Adipocyte (in vitro differentiated cells): ENCODE measurements at regions not wholly inside any gene's neighbourhood (a gene's known extent, or its start where the extent isn't known, plus 50 kb on each side); places are given as distances from the start of the nearest gene placed in this dataset.

Source experiments
- DNase-seq: peaks from one replicate; pipeline ENCODE4 v3.0.0-alpha.2; 2015; ENCODE audit warnings: low read depth
- H3K27me3 ChIP-seq: replicated peaks from 2 replicates; pipeline ENCODE4 v1.7.0; 2013; ENCODE audit warnings: mild to moderate bottlenecking, low read length, moderate library complexity; ENCODE audit not compliant: control insufficient read depth, insufficient read depth
- H3K36me3 ChIP-seq: 2 replicates; pipeline ENCODE4 v1.7.0; 2013; ENCODE audit warnings: low read length, mild to moderate bottlenecking, moderate library complexity; ENCODE audit not compliant: control insufficient read depth, insufficient read depth, severe bottlenecking
- H3K4me1 ChIP-seq: 2 replicates; pipeline ENCODE4 v1.7.0; 2013; ENCODE audit warnings: mild to moderate bottlenecking, low read length, moderate library complexity; ENCODE audit not compliant: control insufficient read depth, insufficient read depth
- H3K4me3 ChIP-seq: 2 replicates; pipeline ENCODE4 v1.7.0; 2013; ENCODE audit warnings: mild to moderate bottlenecking, low read length, moderate library complexity
- H3K9ac ChIP-seq: 2 replicates; pipeline ENCODE4 v1.7.0; 2013; ENCODE audit warnings: mild to moderate bottlenecking, low read length, moderate library complexity
- H3K9me3 ChIP-seq: 2 replicates; pipeline ENCODE4 v1.7.0; 2013; ENCODE audit warnings: mild to moderate bottlenecking, low read length, moderate library complexity; ENCODE audit not compliant: control insufficient read depth

GRCh38 chr2:501667-502066 is 175.5 kb downstream of the TMEM18 start:
- Histone ChIP-seq H3K4me3 (no peak overlapping the region), H3K36me3 (no peaks in the 10 kb centered on the region), H3K4me1 (no peaks in the 10 kb centered on the region), H3K9ac (no peak overlapping the region), H3K27me3 (peaks cover 6% of the 10 kb centered on the region), H3K9me3 (no peaks in the 10 kb centered on the region)
- DNase-seq: no peak

GRCh38 chr2:501130-501529 is 176.1 kb downstream of the TMEM18 start:
- H3K27me3 ChIP-seq: peaks cover 6% of the 10 kb centered on the region
- H3K9me3 ChIP-seq: no peaks in the 10 kb centered on the region
- H3K36me3 ChIP-seq: no peaks in the 10 kb centered on the region
- DNase-seq: no peak
- H3K4me1 ChIP-seq: no peaks in the 10 kb centered on the region
- no peak overlapping the region for H3K9ac ChIP-seq
- no peak overlapping the region for H3K4me3 ChIP-seq

GRCh38 chr2:499726-500125 is 177.5 kb downstream of the TMEM18 start:
- Histone ChIP-seq H3K4me3 (no peak overlapping the region), H3K9me3 (no peaks in the 10 kb centered on the region), H3K36me3 (no peaks in the 10 kb centered on the region), H3K4me1 (no peaks in the 10 kb centered on the region), H3K9ac (no peak overlapping the region), H3K27me3 (peaks cover 4% of the 10 kb centered on the region)
- no peak for DNase-seq

- DNase-seq: no peak
- H3K9ac ChIP-seq: no peak overlapping the region
- H3K4me3 ChIP-seq: no peak overlapping the region
- no peaks in the 10 kb centered on the region for H3K36me3 ChIP-seq
- H3K4me1 ChIP-seq: no peaks in the 10 kb centered on the region
- no peaks in the 10 kb centered on the region for H3K9me3 ChIP-seq
- peaks cover 4% of the 10 kb centered on the region for H3K27me3 ChIP-seq
Observed at GRCh38 chr2:498493-499178, 178.6 kb downstream of the TMEM18 start.

GRCh38 chr2:497770-498492 is 179.3 kb downstream of the TMEM18 start:
- no peak overlapping the region for H3K4me3 ChIP-seq
- no peaks in the 10 kb centered on the region for H3K4me1 ChIP-seq
- DNase-seq: no peak
- no peak overlapping the region for H3K9ac ChIP-seq
- peaks cover 4% of the 10 kb centered on the region for H3K27me3 ChIP-seq
- H3K36me3 ChIP-seq: no peaks in the 10 kb centered on the region
- no peaks in the 10 kb centered on the region for H3K9me3 ChIP-seq

GRCh38 chr2:496729-497128 is 180.5 kb downstream of the TMEM18 start:
- Histone ChIP-seq H3K4me1 (no peaks in the 10 kb centered on the region), H3K36me3 (no peaks in the 10 kb centered on the region), H3K4me3 (no peak overlapping the region)

GRCh38 chr2:495745-496275 is 181.4 kb downstream of the TMEM18 start:
- Histone ChIP-seq H3K4me3 (no peak overlapping the region), H3K36me3 (no peaks in the 10 kb centered on the region), H3K4me1 (no peaks in the 10 kb centered on the region), H3K9ac (no peak overlapping the region), H3K27me3 (peaks cover 4% of the 10 kb centered on the region), H3K9me3 (no peaks in the 10 kb centered on the region)
- DNase-seq: no peak

More at GRCh38 chr2:496729-497128, 180.5 kb downstream of the TMEM18 start:
- no peak overlapping the region for H3K9ac ChIP-seq
- no peak for DNase-seq
- H3K9me3 ChIP-seq: no peaks in the 10 kb centered on the region
- H3K27me3 ChIP-seq: peaks cover 4% of the 10 kb centered on the region

GRCh38 chr2:494853-495252 is 182.4 kb downstream of the TMEM18 start:
- DNase-seq: no peak
- Histone ChIP-seq H3K9me3 (no peaks in the 10 kb centered on the region), H3K9ac (no peak overlapping the region)

GRCh38 chr2:493228-493627 is 184.0 kb downstream of the TMEM18 start:
- no peak overlapping the region for H3K4me3 ChIP-seq
- DNase-seq: no peak
- H3K9me3 ChIP-seq: no peaks in the 10 kb centered on the region
- H3K27me3 ChIP-seq: no peaks in the 10 kb centered on the region
- no peak overlapping the region for H3K9ac ChIP-seq
- no peaks in the 10 kb centered on the region for H3K4me1 ChIP-seq
- no peaks in the 10 kb centered on the region for H3K36me3 ChIP-seq

More at GRCh38 chr2:494853-495252, 182.4 kb downstream of the TMEM18 start:
- peaks cover 4% of the 10 kb centered on the region for H3K27me3 ChIP-seq
- H3K36me3 ChIP-seq: no peaks in the 10 kb centered on the region
- H3K4me1 ChIP-seq: no peaks in the 10 kb centered on the region
- H3K4me3 ChIP-seq: no peak overlapping the region

GRCh38 chr2:492178-492577 is 185.0 kb downstream of the TMEM18 start:
- Histone ChIP-seq H3K4me3 (no peak overlapping the region), H3K27me3 (peaks cover 1% of the 10 kb centered on the region), H3K9ac (no peak overlapping the region), H3K4me1 (no peaks in the 10 kb centered on the region), H3K9me3 (no peaks in the 10 kb centered on the region), H3K36me3 (no peaks in the 10 kb centered on the region)
- DNase-seq: no peak

GRCh38 chr2:489838-490237 is 187.4 kb downstream of the TMEM18 start:
- H3K36me3 ChIP-seq: no peaks in the 10 kb centered on the region
- no peaks in the 10 kb centered on the region for H3K9me3 ChIP-seq
- H3K9ac ChIP-seq: no peak overlapping the region
- no peaks in the 10 kb centered on the region for H3K4me1 ChIP-seq
- peaks cover 3% of the 10 kb centered on the region for H3K27me3 ChIP-seq
- no peak overlapping the region for H3K4me3 ChIP-seq
- DNase-seq: no peak
